A673 (cell line): ENCODE measurements at regions not wholly inside any gene's neighbourhood (a gene's known extent, or its start where the extent isn't known, plus 50 kb on each side); places are given as distances from the start of the nearest gene placed in this dataset.
A peak's percentile ranks its signal among the peaks of the same experiment; 100 is the strongest.

Experiments
- BruUV-seq: library from RNA; stranded (reverse); fragments of 400-500 nt; replicated peaks from 2 replicates; lab custom pipeline; 2021; lab: Mats Ljungman, UMichigan
- CTCF ChIA-PET: fragments of 300-600 bp; sonication (Branson Sonifier 250); formaldehyde crosslinking; loops from one replicate; lab custom pipeline; 2022; ENCODE audit warnings: antibody characterized with exemption; lab: Charles Lee
- POLR2A ChIA-PET: fragments of 300-600 bp; sonication (Branson Sonifier 250); formaldehyde crosslinking; loops from one replicate; lab custom pipeline; 2022; ENCODE audit warnings: antibody characterized with exemption; ENCODE audit not compliant: low non-redundant PET; lab: Charles Lee
- DNase-seq: peaks from one replicate; pipeline ENCODE4 v3.0.0-alpha.2; 2015; ENCODE audit warnings: low spot score
- H3K27ac ChIP-seq: fragments of 200-600 bp; sonication (generic); 2 replicates; pipeline ENCODE4 v1.5.1; 2016; ENCODE audit warnings: mixed run types, low read depth, mild to moderate bottlenecking, mixed read lengths, antibody characterized with exemption, low read length; ENCODE audit not compliant: poor library complexity, severe bottlenecking
- H3K27me3 ChIP-seq: fragments of 200-600 bp; sonication (generic); replicated peaks from 2 replicates; pipeline ENCODE4 v1.6.1; 2017; ENCODE audit warnings: mixed run types, low read depth, mild to moderate bottlenecking, mixed read lengths, antibody characterized with exemption, low read length; ENCODE audit not compliant: insufficient read depth, poor library complexity
- H3K36me3 ChIP-seq: fragments of 200-600 bp; sonication (generic); 2 replicates; pipeline ENCODE4 v1.6.1; 2016; ENCODE audit warnings: mixed run types, mild to moderate bottlenecking, mixed read lengths, antibody characterized with exemption, low read length; ENCODE audit not compliant: insufficient read depth, poor library complexity, severe bottlenecking
- H3K4me1 ChIP-seq: fragments of 200-600 bp; sonication (generic); 2 replicates; pipeline ENCODE4 v1.6.1; 2017; ENCODE audit warnings: mixed run types, mild to moderate bottlenecking, mixed read lengths, antibody characterized with exemption, low read length; ENCODE audit not compliant: insufficient read depth, poor library complexity, severe bottlenecking
- H3K4me3 ChIP-seq: fragments of 200-600 bp; sonication (generic); 2 replicates; pipeline ENCODE4 v1.5.1; 2016; ENCODE audit warnings: low read depth, mixed run types, mild to moderate bottlenecking, mixed read lengths, low read length; ENCODE audit not compliant: poor library complexity, severe bottlenecking
- H3K9me3 ChIP-seq: fragments of 200-600 bp; sonication (generic); 2 replicates; pipeline ENCODE4 v1.6.1; 2016; ENCODE audit warnings: mixed run types, low read depth, mild to moderate bottlenecking, mixed read lengths, antibody characterized with exemption, low read length; ENCODE audit not compliant: poor library complexity, severe bottlenecking
- CTCF ChIP-seq: fragments of 300-800, 200-600 bp; sonication (generic); conservative IDR thresholded peaks from 2 replicates; pipeline ENCODE4 v1.5.1; 2017; ENCODE audit warnings: low read depth, mild to moderate bottlenecking, antibody characterized with exemption, low read length, moderate library complexity, mixed read lengths
- EZH2 ChIP-seq: fragments of 200-600 bp; sonication (generic); IDR thresholded peaks from 2 replicates; pipeline ENCODE4 v1.6.1; 2017; ENCODE audit warnings: borderline replicate concordance, low read depth, mild to moderate bottlenecking, mixed read lengths, antibody characterized with exemption, low read length; ENCODE audit not compliant: poor library complexity, severe bottlenecking
- intact Hi-C: fragments of 100-400 bp; cut with micrococcal nuclease; formaldehyde crosslinking; loops from one replicate; pipeline ENCODE4 v1.10.0; 2022; ENCODE audit not compliant: unreplicated experiment

GRCh38 chr10:121658111-121658510, 59.9 kb upstream of the FGFR2 start:
- H3K4me3 ChIP-seq, result no peak overlapping the region
- H3K4me1 ChIP-seq, result peaks cover 5% of the 10 kb centered on the region
- POLR2A ChIA-PET, result no interaction called here
- intact Hi-C loops, result no loop called here
- TF ChIP-seq EZH2 (no peak), CTCF (no peak)
- no peaks in the 10 kb centered on the region for H3K9me3 ChIP-seq
- CTCF ChIA-PET, result no interaction called here
- no peaks in the 10 kb centered on the region for H3K36me3 ChIP-seq
- H3K27ac ChIP-seq, result no peak overlapping the region
- BruUV-seq, result no TSS peak
- no peaks in the 10 kb centered on the region for H3K27me3 ChIP-seq
- no peak for DNase-seq

GRCh38 chr10:121655254-121656144, 57.3 kb upstream of the FGFR2 start:
- Histone ChIP-seq H3K27me3 (no peaks in the 10 kb centered on the region), H3K27ac (no peak overlapping the region), H3K9me3 (no peaks in the 10 kb centered on the region), H3K4me3 (no peak overlapping the region), H3K36me3 (no peaks in the 10 kb centered on the region), H3K4me1 (peaks cover 5% of the 10 kb centered on the region)
- BruUV-seq, result no TSS peak
- ChIA-PET CTCF (no interaction called here), POLR2A (no interaction called here)
- TF ChIP-seq CTCF (no peak), EZH2 (no peak)
- intact Hi-C loops, result no loop called here
- no peak for DNase-seq

- Histone ChIP-seq H3K27me3 (peaks cover 6% of the 10 kb centered on the region), H3K4me3 (no peak overlapping the region), H3K4me1 (peaks cover 5% of the 10 kb centered on the region), H3K36me3 (no peaks in the 10 kb centered on the region), H3K27ac (no peak overlapping the region), H3K9me3 (no peaks in the 10 kb centered on the region)
- CTCF ChIA-PET, result no interaction called here
- no TSS peak for BruUV-seq
- POLR2A ChIA-PET, result interaction anchor here (0.7 kb wide), 1 partner anchor 409 kb away, joined by 5 read pairs; no protein-coding TSS in a partner anchor
- DNase-seq, result peak; percentile 78
- intact Hi-C loops, result no loop called here
- TF ChIP-seq EZH2 (no peak), CTCF (no peak)
These were observed 55.8 kb upstream of the FGFR2 start for GRCh38 chr10:121654021-121654545.
